H1 (cell line): ENCODE measurements at regions not wholly inside any gene's neighbourhood (a gene's known extent, or its start where the extent isn't known, plus 50 kb on each side); places are given as distances from the start of the nearest gene placed in this dataset.

Experiments used
- BRCA1 ChIP-seq: IDR thresholded peaks from 2 replicates; pipeline ENCODE4 v1.6.1; 2012; ENCODE audit warnings: low read depth, low read length, improper control_type of control experiment
- CTBP2 ChIP-seq: IDR thresholded peaks from 2 replicates; pipeline ENCODE4 v1.7.0; 2011; ENCODE audit warnings: borderline replicate concordance, mild to moderate bottlenecking, moderate library complexity, mixed read lengths, low read length; ENCODE audit not compliant: insufficient read depth, insufficient read length
- JUND ChIP-seq: IDR thresholded peaks from 2 replicates; pipeline ENCODE4 v1.6.1; 2011; ENCODE audit warnings: mild to moderate bottlenecking, improper control_type of control experiment, low read length
- KDM4A ChIP-seq: IDR thresholded peaks from one replicate; pipeline ENCODE4 v1.7.1; 2012; ENCODE audit warnings: low read depth, mild to moderate bottlenecking, moderate library complexity, low read length, inconsistent platforms; ENCODE audit not compliant: severe bottlenecking
- RBBP5 ChIP-seq: IDR thresholded peaks from 2 replicates; pipeline ENCODE4 v1.7.1; 2012; ENCODE audit warnings: low read depth, mild to moderate bottlenecking, inconsistent platforms, low read length, moderate library complexity, borderline replicate concordance
- RXRA ChIP-seq: IDR thresholded peaks from 2 replicates; pipeline ENCODE4 v1.6.1; 2011; ENCODE audit warnings: low read depth, mild to moderate bottlenecking, low read length, moderate library complexity; ENCODE audit not compliant: insufficient read depth
- SP2 ChIP-seq: IDR thresholded peaks from 2 replicates; pipeline ENCODE4 v1.6.1; 2012; ENCODE audit warnings: mild to moderate bottlenecking, low read length, inconsistent platforms
- TEAD4 ChIP-seq: IDR thresholded peaks from 2 replicates; pipeline ENCODE4 v1.6.1; 2012; ENCODE audit warnings: low read depth, low read length, inconsistent platforms, mixed read lengths

GRCh38 chr12:119245904-119246494 lies 67.3 kb downstream of the HSPB8 start (continued):
- no peak for TF ChIP-seq JUND
- TF ChIP-seq RBBP5 = no peak
- no peak for TF ChIP-seq KDM4A
- TF ChIP-seq TEAD4 = no peak
- TF ChIP-seq SP2 = no peak
- no peak for TF ChIP-seq RXRA
- no peak for TF ChIP-seq BRCA1
- no peak for TF ChIP-seq CTBP2
